Mucosa of descending colon (tissue), 3 donors: ENCODE measurements at regions not wholly inside any gene's neighbourhood (a gene's known extent, or its start where the extent isn't known, plus 50 kb on each side); places are given as distances from the start of the nearest gene placed in this dataset.

Source experiments
- ATAC-seq: fragments of 200-7000 bp; cut with Tn5 transposase; one replicate; pipeline ENCODE4 v1.9.1; 2020; ENCODE audit warnings: mild to moderate bottlenecking, moderate library complexity
- DNase-seq, 3 donors: peaks; one replicate each; pipeline ENCODE4 v3.0.0-alpha.2; 2020
- H3K36me3 ChIP-seq: fragments of 200-600 bp; one replicate; pipeline ENCODE4 v1.8.0; 2021; ENCODE audit warnings: low read depth, mild to moderate bottlenecking
- H3K4me1 ChIP-seq: fragments of 200-600 bp; one replicate; pipeline ENCODE4 v1.8.0; 2021; ENCODE audit warnings: low read depth, mild to moderate bottlenecking
- H3K4me3 ChIP-seq: fragments of 200-600 bp; one replicate; pipeline ENCODE4 v1.8.0; 2021; ENCODE audit warnings: mild to moderate bottlenecking
- H3K9me3 ChIP-seq: fragments of 200-600 bp; one replicate; pipeline ENCODE4 v1.8.0; 2021; ENCODE audit warnings: mild to moderate bottlenecking
- intact Hi-C, 2 donors: fragments of 100-400 bp; cut with DNase I in 1 of 2; cut with micrococcal nuclease in 1 of 2; formaldehyde crosslinking; loops; one replicate each; pipeline versions ENCODE4 v1.11.0 to v1.11.1; 2022; cut with DNase I, micrococcal nuclease
- TF ChIP-seq, protein P1 (sequence below): fragments of 200-600 bp; IDR thresholded peaks from one replicate; pipeline ENCODE4 v1.8.0; 2022; ENCODE audit warnings: antibody characterized with exemption, mild to moderate bottlenecking
- donor health status: DM: no; HTN: no; CAD: no; lungs with moderate emphysema.
- donor health status: DM: no; HTN: no; CAD: no.
- donor health status: DM: no; HTN: yes; CAD: no.

DNA sequence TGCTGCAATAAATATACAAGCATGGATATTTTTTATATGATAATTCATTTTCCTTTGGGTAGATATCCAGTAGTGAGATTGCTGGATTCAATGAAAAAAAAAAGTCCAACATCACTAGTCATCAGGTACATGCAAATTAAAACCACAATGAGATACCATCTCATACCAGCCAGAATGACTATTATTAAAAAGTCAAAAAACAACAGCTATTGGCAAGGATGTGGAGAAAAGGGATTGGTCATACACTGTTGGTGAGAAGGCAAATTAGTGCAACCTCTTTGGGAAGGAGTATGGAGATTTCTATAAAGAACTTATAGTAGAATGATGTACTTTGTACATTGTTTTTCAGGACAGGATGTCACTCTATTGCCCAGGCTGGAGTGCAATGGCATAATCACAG is 531.2 kb upstream of the MGAT4C start:
- intact Hi-C loops = no loop called here
- Histone ChIP-seq H3K4me1 (no peaks in the 10 kb centered on the region), H3K4me3 (no peak overlapping the region), H3K36me3 (no peaks in the 10 kb centered on the region), H3K9me3 (no peaks in the 10 kb centered on the region)
- DNase-seq (no peak), ATAC-seq (no peak)
- TF ChIP-seq, protein P1, sequence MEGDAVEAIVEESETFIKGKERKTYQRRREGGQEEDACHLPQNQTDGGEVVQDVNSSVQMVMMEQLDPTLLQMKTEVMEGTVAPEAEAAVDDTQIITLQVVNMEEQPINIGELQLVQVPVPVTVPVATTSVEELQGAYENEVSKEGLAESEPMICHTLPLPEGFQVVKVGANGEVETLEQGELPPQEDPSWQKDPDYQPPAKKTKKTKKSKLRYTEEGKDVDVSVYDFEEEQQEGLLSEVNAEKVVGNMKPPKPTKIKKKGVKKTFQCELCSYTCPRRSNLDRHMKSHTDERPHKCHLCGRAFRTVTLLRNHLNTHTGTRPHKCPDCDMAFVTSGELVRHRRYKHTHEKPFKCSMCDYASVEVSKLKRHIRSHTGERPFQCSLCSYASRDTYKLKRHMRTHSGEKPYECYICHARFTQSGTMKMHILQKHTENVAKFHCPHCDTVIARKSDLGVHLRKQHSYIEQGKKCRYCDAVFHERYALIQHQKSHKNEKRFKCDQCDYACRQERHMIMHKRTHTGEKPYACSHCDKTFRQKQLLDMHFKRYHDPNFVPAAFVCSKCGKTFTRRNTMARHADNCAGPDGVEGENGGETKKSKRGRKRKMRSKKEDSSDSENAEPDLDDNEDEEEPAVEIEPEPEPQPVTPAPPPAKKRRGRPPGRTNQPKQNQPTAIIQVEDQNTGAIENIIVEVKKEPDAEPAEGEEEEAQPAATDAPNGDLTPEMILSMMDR = no peak

DNA sequence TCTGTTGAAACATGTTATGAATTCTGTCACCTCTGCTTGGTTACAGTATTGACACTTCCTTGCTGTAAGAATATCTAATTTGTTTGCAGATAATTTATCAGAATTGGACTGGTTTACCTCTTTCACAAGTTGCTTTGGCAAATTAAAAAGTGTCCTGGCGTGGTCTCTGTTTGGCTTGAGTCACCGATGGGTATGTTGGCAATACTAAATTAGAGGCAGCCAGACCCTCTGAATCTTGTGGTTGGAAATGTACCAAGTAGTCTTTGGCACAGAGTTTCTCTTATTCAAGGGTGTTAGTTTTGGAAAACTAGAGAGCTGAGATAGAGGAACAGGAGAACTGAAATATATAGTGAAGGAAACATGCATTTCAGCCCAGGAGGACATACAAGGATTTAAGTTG is 521.1 kb upstream of the MGAT4C start:
- Histone ChIP-seq H3K36me3 (no peaks in the 10 kb centered on the region), H3K4me1 (no peaks in the 10 kb centered on the region), H3K4me3 (no peak overlapping the region), H3K9me3 (no peaks in the 10 kb centered on the region)
- no peak for DNase-seq
- intact Hi-C loops = no loop called here
- TF ChIP-seq, protein P1 = no peak
- ATAC-seq = no peak

DNA sequence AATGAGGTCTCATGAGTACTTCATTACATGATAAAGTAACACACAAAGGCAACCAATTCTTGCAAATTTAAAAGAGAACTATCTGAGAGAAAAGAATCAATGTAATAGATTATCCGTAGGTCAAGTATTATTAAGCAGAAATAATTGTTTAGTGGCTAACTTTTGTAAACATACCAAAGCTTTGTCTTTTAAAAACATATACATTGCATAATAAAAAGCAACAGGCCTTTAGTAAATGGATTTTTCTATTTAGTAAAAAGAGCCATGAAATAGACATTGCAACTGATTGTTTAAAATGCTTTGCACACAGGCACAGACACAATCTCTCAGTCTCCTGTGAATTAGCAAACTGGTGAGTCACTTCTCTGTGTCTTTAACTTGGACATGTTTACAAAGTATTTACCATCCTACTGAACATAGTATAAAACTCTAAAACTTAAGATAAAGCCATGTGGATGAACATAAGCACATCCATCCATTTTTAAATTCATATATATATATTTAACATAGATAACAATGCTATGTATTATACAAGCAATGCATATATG is 518.7 kb upstream of the MGAT4C start:
- Histone ChIP-seq H3K36me3 (no peaks in the 10 kb centered on the region), H3K4me1 (no peaks in the 10 kb centered on the region), H3K4me3 (no peak overlapping the region), H3K9me3 (no peaks in the 10 kb centered on the region)
- ATAC-seq (no peak), DNase-seq (no peak)
- TF ChIP-seq, protein P1 = no peak
- intact Hi-C loops = no loop called here

DNA sequence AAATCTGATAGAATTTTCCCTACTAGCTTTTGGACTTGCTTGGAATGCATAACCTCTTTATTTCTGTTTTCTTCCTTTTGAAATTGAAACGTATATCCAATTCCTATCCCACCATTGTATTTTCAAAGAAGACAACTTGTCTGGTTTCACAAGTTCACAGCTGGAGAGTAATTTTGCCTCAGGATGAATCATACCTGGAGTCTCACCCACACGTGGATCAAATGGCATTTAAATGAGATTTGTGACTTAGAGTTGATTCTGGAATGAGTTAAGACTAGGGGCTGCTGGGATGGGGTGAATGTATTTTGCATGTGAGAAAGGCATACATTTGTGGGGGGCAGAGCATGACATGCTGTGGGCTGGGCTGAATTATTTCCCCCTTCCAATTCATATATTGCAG is 516.5 kb upstream of the MGAT4C start:
- Histone ChIP-seq H3K9me3 (no peaks in the 10 kb centered on the region), H3K4me3 (no peak overlapping the region), H3K4me1 (no peaks in the 10 kb centered on the region), H3K36me3 (no peaks in the 10 kb centered on the region)
- no peak for DNase-seq
- no peak for ATAC-seq
- intact Hi-C loops = no loop called here
- TF ChIP-seq, protein P1 = no peak

DNA sequence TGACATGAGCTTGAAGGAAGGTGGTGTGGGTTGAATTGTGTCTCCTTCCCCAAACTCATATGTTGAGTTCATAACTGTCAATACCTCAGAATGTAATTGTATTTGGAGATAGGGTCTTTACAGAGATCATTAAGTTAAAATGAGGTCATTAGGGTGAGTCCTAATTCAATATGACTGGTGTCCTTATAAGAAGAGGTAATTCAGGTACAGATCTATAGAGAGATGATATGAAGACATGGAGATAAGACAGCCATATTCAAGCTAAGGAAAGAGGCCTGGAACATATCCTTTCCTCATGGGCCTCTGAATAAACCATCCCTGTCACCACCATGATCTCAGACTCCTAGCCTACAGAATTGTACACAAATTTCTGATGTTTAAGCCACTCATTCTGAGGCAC is 514.7 kb upstream of the MGAT4C start:
- Histone ChIP-seq H3K36me3 (no peaks in the 10 kb centered on the region), H3K4me3 (no peak overlapping the region), H3K4me1 (no peaks in the 10 kb centered on the region), H3K9me3 (no peaks in the 10 kb centered on the region)
- TF ChIP-seq, protein P1 = no peak
- ATAC-seq = no peak
- DNase-seq = no peak
- intact Hi-C loops = no loop called here

DNA sequence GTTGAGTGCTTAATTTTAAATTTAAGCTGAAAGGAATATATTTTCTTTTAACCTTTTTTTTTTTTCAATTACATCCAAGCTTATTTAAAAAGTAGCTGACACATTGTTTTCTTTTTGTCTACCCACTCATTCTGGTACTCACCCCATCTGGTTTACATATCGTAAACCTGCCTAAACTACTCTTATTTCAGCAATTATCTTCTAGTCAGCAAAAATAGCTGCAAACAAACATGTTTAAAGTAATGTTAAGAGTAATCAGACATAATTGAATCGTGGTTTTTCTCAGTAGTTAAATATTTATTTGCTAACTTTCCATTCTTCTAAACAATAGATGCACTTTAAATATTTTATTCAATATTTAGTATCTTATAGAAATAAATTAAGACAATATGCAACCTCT is 492.7 kb upstream of the MGAT4C start:
- TF ChIP-seq, protein P1 = no peak
- intact Hi-C loops = no loop called here
- Histone ChIP-seq H3K4me3 (no peak overlapping the region), H3K36me3 (no peaks in the 10 kb centered on the region), H3K9me3 (no peaks in the 10 kb centered on the region), H3K4me1 (no peaks in the 10 kb centered on the region)
- ATAC-seq = no peak
- no peak for DNase-seq
